HCT116 (cell line): ENCODE measurements at regions not wholly inside any gene's neighbourhood (a gene's known extent, or its start where the extent isn't known, plus 50 kb on each side); places are given as distances from the start of the nearest gene placed in this dataset.

Experiments used
- ATAC-seq: fragments of 200-7000 bp; cut with Tn5 transposase; 2 replicates; pipeline ENCODE4 v1.9.1; 2020; ENCODE audit warnings: mild to moderate bottlenecking, moderate library complexity
- BruUV-seq: library from RNA; stranded (reverse); fragments of 400-500 nt; replicated peaks from 2 replicates; lab custom pipeline; 2021; lab: Mats Ljungman, UMichigan
- CTCF ChIA-PET: fragments of 300-600 bp; sonication (Branson Sonifier 250); formaldehyde crosslinking; loops from one replicate; lab custom pipeline; 2021; ENCODE audit warnings: antibody characterized with exemption; lab: Charles Lee
- POLR2A ChIA-PET: fragments of 300-600, 350-600 bp; sonication (Branson Sonifier 250); formaldehyde crosslinking; loops from one replicate; lab custom pipeline; 2021; ENCODE audit warnings: antibody characterized with exemption; lab: Charles Lee
- RAD21 ChIA-PET, 2 experiments: fragments of 300-600 bp; sonication (Branson Sonifier 250); formaldehyde crosslinking; loops; one replicate each; lab custom pipeline; 2023; ENCODE audit warnings: low total read pairs in 2 of 2; ENCODE audit not compliant: uncharacterized antibody in 2 of 2, unreplicated experiment in 2 of 2, low non-redundant PET in 1 of 2; lab: Charles Lee
- DNase-seq: peaks from one replicate; pipeline ENCODE4 v3.0.0-alpha.2; 2010; ENCODE audit warnings: low read depth, low spot score
- H2AFZ ChIP-seq: fragments of 200-600 bp; shearing (Covaris generic), sonication (generic); 2 replicates; pipeline ENCODE4 v1.6.1; 2017; ENCODE audit warnings: low read depth, mixed run types, mixed read lengths, antibody characterized with exemption, low read length; ENCODE audit not compliant: poor library complexity, severe bottlenecking
- H3K27ac ChIP-seq: 2 replicates; pipeline ENCODE4 v1.5.1; 2012; ENCODE audit warnings: low read depth, low read length
- H3K27me3 ChIP-seq: fragments of 200-600 bp; sonication (generic); 2 replicates; pipeline ENCODE4 v1.6.1; 2016; ENCODE audit warnings: mixed run types, low read length, mixed read lengths; ENCODE audit not compliant: insufficient read depth
- H3K36me3 ChIP-seq, 2 experiments: fragments of 200-500 bp in 1 of 2; fragments of 200-600 bp in 1 of 2; sonication (Bioruptor generic) in 1 of 2; sonication (generic) in 1 of 2; 2 replicates each; pipeline versions ENCODE4 v1.5.1 to v1.6.1; 2014 to 2016; ENCODE audit warnings: low read length in 2 of 2, inconsistent platforms in 1 of 2, mixed read lengths in 1 of 2, mixed run types in 1 of 2; ENCODE audit not compliant: insufficient read depth in 2 of 2, control insufficient read depth in 1 of 2
- H3K4me1 ChIP-seq, 2 experiments: fragments of 200-600 bp in 1 of 2; sonication (generic) in 1 of 2; 2 replicates each; pipeline versions ENCODE4 v1.5.1 to v1.6.1; 2012 to 2017; ENCODE audit warnings: low read length in 2 of 2, inconsistent platforms in 1 of 2, mild to moderate bottlenecking in 1 of 2, mixed read lengths in 1 of 2, mixed run types in 1 of 2, moderate library complexity in 1 of 2; ENCODE audit not compliant: insufficient read depth in 2 of 2, control insufficient read depth in 1 of 2
- H3K4me2 ChIP-seq: fragments of 200-600 bp; sonication (generic); 2 replicates; pipeline ENCODE4 v1.6.1; 2017; ENCODE audit warnings: mixed run types, low read length, mixed read lengths
- H3K4me3 ChIP-seq, 2 experiments: fragments of 200-600 bp in 1 of 2; sonication (generic) in 1 of 2; replicated peaks in 1 of 2; 2 replicates each; pipeline ENCODE4 v1.5.1; 2011 to 2016; ENCODE audit warnings: low read length in 2 of 2, control low read depth in 1 of 2, low read depth in 1 of 2, mild to moderate bottlenecking in 1 of 2, mixed read lengths in 1 of 2, mixed run types in 1 of 2
- H3K79me2 ChIP-seq: fragments of 200-600 bp; sonication (generic); 2 replicates; pipeline ENCODE4 v1.6.1; 2017; ENCODE audit warnings: mild to moderate bottlenecking, mixed run types, low read length, moderate library complexity, mixed read lengths; ENCODE audit not compliant: insufficient read depth
- H3K9ac ChIP-seq: fragments of 200-600 bp; sonication (generic); 2 replicates; pipeline ENCODE4 v1.6.1; 2016; ENCODE audit warnings: low read length, mixed read lengths
- H3K9me2 ChIP-seq: fragments of 200-600 bp; sonication (generic), shearing (Covaris generic); 2 replicates; pipeline ENCODE4 v1.6.1; 2017; ENCODE audit warnings: mixed run types, mild to moderate bottlenecking, moderate library complexity; ENCODE audit not compliant: insufficient read depth
- H3K9me3 ChIP-seq, 2 experiments: fragments of 200-500 bp in 1 of 2; fragments of 200-600 bp in 1 of 2; sonication (Bioruptor generic) in 1 of 2; sonication (generic) in 1 of 2; 2 replicates each; pipeline ENCODE4 v1.6.1; 2014 to 2017; ENCODE audit warnings: low read length in 2 of 2, mixed read lengths in 2 of 2, inconsistent platforms in 1 of 2, low read depth in 1 of 2, mild to moderate bottlenecking in 1 of 2, mixed run types in 1 of 2, moderate library complexity in 1 of 2; ENCODE audit not compliant: control insufficient read depth in 1 of 2, insufficient read depth in 1 of 2
- H4K20me1 ChIP-seq: fragments of 200-600 bp; sonication (generic), shearing (Covaris generic); 2 replicates; pipeline ENCODE4 v1.6.1; 2017; ENCODE audit warnings: mixed run types, mild to moderate bottlenecking, moderate library complexity; ENCODE audit not compliant: insufficient read depth
- ATF3 ChIP-seq: IDR thresholded peaks from 2 replicates; pipeline ENCODE4 v1.6.1; 2012
- CTCF ChIP-seq, 3 experiments: fragments of 200-600 bp in 1 of 3; sonication (generic) in 1 of 3; IDR thresholded peaks in 2 of 3; conservative IDR thresholded peaks in 1 of 3; 2 replicates each; pipeline ENCODE4 v1.5.1; 2012 to 2017; ENCODE audit warnings: low read depth in 2 of 3, low read length in 2 of 3, antibody characterized with exemption in 1 of 3, borderline replicate concordance in 1 of 3, control low read depth in 1 of 3, mild to moderate bottlenecking in 1 of 3, mixed read lengths in 1 of 3, mixed run types in 1 of 3, moderate library complexity in 1 of 3; ENCODE audit not compliant: insufficient read depth in 1 of 3
- EGR1 ChIP-seq: IDR thresholded peaks from 2 replicates; pipeline ENCODE4 v1.6.1; 2012; ENCODE audit warnings: low read depth
- EZH2 ChIP-seq: fragments of 200-600 bp; sonication (generic); IDR thresholded peaks from 2 replicates; pipeline ENCODE4 v1.6.1; 2017; ENCODE audit warnings: antibody characterized with exemption, mixed run types
- EZH2phosphoT487 ChIP-seq: fragments of 200-600 bp; IDR thresholded peaks from 2 replicates; pipeline ENCODE4 v1.6.1; 2018; ENCODE audit warnings: antibody characterized with exemption, borderline replicate concordance
- FOSL1 ChIP-seq: IDR thresholded peaks from 2 replicates; pipeline ENCODE4 v1.6.1; 2012; ENCODE audit warnings: low read depth
- JUND ChIP-seq: IDR thresholded peaks from 2 replicates; pipeline ENCODE4 v1.6.1; 2012
- POLR2AphosphoS5 ChIP-seq: IDR thresholded peaks from 2 replicates; pipeline ENCODE4 v1.6.1; 2011; ENCODE audit warnings: mild to moderate bottlenecking, low read depth, low read length, moderate library complexity
- intact Hi-C: fragments of 100-400 bp; cut with micrococcal nuclease; formaldehyde crosslinking; loops from 2 replicates; pipeline ENCODE4 v1.10.0; 2022

DNA sequence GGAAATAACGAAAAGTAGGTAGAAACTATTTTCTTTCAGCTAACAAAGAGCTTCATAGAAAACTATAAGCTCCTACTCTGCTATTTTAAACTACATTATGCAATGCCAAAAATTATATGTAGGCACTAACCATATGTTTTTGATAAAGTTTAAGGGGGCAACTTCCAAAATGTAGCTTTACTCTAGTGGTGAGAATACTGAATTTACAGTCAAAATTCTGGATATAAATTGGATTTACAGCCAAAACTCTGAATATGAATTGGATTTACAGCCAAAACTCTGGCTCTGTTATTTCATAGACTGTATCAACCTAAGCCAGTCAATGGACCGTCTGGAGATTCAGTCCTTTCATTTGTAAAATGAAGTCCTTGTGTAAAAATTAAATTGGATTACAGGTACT is 86.8 kb upstream of the ANK3 start:
- Histone ChIP-seq H2AFZ (no peak overlapping the region), H3K4me3 (no peak overlapping the region), H3K4me2 (no peak overlapping the region), H3K79me2 (no peaks in the 10 kb centered on the region), H3K27me3 (no peaks in the 10 kb centered on the region), H3K36me3 (no peaks in the 10 kb centered on the region), H3K4me1 (peaks cover 5 to 6% of the 10 kb centered on the region in 2 experiments; a peak in 2 of 4 replicates), H4K20me1 (no peaks in the 10 kb centered on the region), H3K9ac (no peak overlapping the region), H3K9me3 (no peaks in the 10 kb centered on the region), H3K9me2 (no peaks in the 10 kb centered on the region), H3K27ac (no peak overlapping the region)
- ATAC-seq (no peak), DNase-seq (no peak)
- BruUV-seq, result no TSS peak
- ChIA-PET CTCF (interaction anchor here (0.7 kb wide), 1 partner anchor 11 kb away, joined by 3 read pairs; no protein-coding TSS in a partner anchor), RAD21 (no interaction called here), POLR2A (interaction anchor here (0.5 kb wide), 1 partner anchor 20 kb away, joined by 3 read pairs; no protein-coding TSS in a partner anchor)
- intact Hi-C loops, result no loop called here
- TF ChIP-seq FOSL1, result no peak
- TF ChIP-seq EZH2phosphoT487, result no peak
- TF ChIP-seq EZH2, result no peak
- no peak for TF ChIP-seq EGR1
- TF ChIP-seq CTCF (IDR thresholded peaks at IDR 0.05 in 2 of 3, conservative IDR thresholded peaks at IDR 0.05 in 1 of 3; ENCODE audit: borderline replicate concordance in 1 of 3, insufficient read depth in 1 of 3, low read depth in 2 of 3, low read length in 2 of 3), result no peak

DNA sequence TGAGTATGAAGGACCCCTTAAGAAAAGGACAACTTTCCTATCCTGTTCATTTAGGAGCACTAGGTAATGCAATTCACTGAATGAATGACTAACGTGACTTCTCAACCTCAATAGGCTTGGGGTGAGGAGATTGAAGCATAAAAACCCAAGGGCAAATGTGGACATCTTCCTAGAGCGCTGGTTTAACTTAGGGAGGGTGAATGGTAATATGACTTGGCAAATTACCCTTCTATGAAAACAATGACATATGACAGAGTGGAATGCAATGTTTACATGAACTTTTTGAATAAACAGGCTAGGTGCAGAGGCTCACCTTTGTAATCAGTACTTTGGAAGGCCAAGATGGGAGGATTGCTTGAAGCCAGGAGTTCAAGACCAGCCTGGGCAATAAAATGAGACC is 83.9 kb upstream of the ANK3 start:
- DNase-seq, result no peak
- ChIA-PET POLR2A (no interaction called here), CTCF (no interaction called here)
- Histone ChIP-seq H3K9ac (no peak overlapping the region), H4K20me1 (no peaks in the 10 kb centered on the region), H3K36me3 (no peaks in the 10 kb centered on the region), H3K9me2 (no peaks in the 10 kb centered on the region), H3K4me2 (no peak overlapping the region), H3K4me3 (no peak overlapping the region), H3K27me3 (no peaks in the 10 kb centered on the region), H3K4me1 (peaks cover 0 to 6% of the 10 kb centered on the region in 2 experiments; a peak in 1 of 4 replicates)
- TF ChIP-seq JUND (no peak), ATF3 (no peak), POLR2AphosphoS5 (no peak)
- TF ChIP-seq, all 23 proteins: peak for 0
- RAD21 ChIA-PET, result no interaction called here
- no peaks in the 10 kb centered on the region for H3K9me3 ChIP-seq
- no peak overlapping the region for H3K27ac ChIP-seq
- H2AFZ ChIP-seq, result no peak overlapping the region
- intact Hi-C loops, result no loop called here
- H3K79me2 ChIP-seq, result no peaks in the 10 kb centered on the region
- no peak for ATAC-seq
- no TSS peak for BruUV-seq
